CD4-positive, alpha-beta T cell treated with Interleukin-6 at 100 ng/mL for 8 hours (primary cell): ENCODE measurements at regions not wholly inside any gene's neighbourhood (a gene's known extent, or its start where the extent isn't known, plus 50 kb on each side); places are given as distances from the start of the nearest gene placed in this dataset.
"Not testable (repeated sequence)": the region's sequence is repeated elsewhere in the genome, so short reads cannot be mapped to it uniquely, and the experiment has no call there.

Experiments
- DNase-seq: peaks from one replicate; pipeline ENCODE4 v3.0.0-alpha.2; 2020; ENCODE audit warnings: mixed read lengths, low spot score

GRCh38 chr3:106881186-106881585 is 496.1 kb upstream of the CCDC54 start:
- no peak for DNase-seq

- no peak for DNase-seq
Measured at GRCh38 chr3:106882297-106882696, 494.9 kb upstream of the CCDC54 start.

GRCh38 chr3:106906074-106906473 is 471.2 kb upstream of the CCDC54 start:
- no peak for DNase-seq

GRCh38 chr3:106908181-106908938 is 468.9 kb upstream of the CCDC54 start:
- no peak for DNase-seq

GRCh38 chr3:106913111-106913698 is 464.0 kb upstream of the CCDC54 start:
- DNase-seq: no peak

GRCh38 chr3:106913966-106914365 is 463.3 kb upstream of the CCDC54 start:
- DNase-seq: no peak

- DNase-seq: no peak
Measured at GRCh38 chr3:106920609-106921008, 456.6 kb upstream of the CCDC54 start.

- DNase-seq: no peak
Measured at GRCh38 chr3:106929081-106929480, 448.2 kb upstream of the CCDC54 start.

GRCh38 chr3:106930086-106930485 is 447.2 kb upstream of the CCDC54 start:
- no peak for DNase-seq

- DNase-seq: no peak
Measured at GRCh38 chr3:106931904-106932303, 445.3 kb upstream of the CCDC54 start.

- no peak for DNase-seq
Measured at GRCh38 chr3:106936337-106936736, 440.9 kb upstream of the CCDC54 start.

GRCh38 chr3:106942051-106942450 is 435.2 kb upstream of the CCDC54 start:
- DNase-seq: no peak

GRCh38 chr3:106943071-106943470 is 434.2 kb upstream of the CCDC54 start:
- no peak for DNase-seq

GRCh38 chr3:106945435-106945834 is 431.8 kb upstream of the CCDC54 start:
- no peak for DNase-seq

- DNase-seq: no peak
Measured at GRCh38 chr3:106946866-106947265, 430.4 kb upstream of the CCDC54 start.

GRCh38 chr3:106957029-106957428 is 420.2 kb upstream of the CCDC54 start:
- no peak for DNase-seq

- no peak for DNase-seq
Measured at GRCh38 chr3:106962993-106963392, 414.2 kb upstream of the CCDC54 start.

- DNase-seq: no peak
Measured at GRCh38 chr3:106963442-106963841, 413.8 kb upstream of the CCDC54 start.

GRCh38 chr3:106965307-106965706 is 411.9 kb upstream of the CCDC54 start:
- no peak for DNase-seq

- no peak for DNase-seq
Measured at GRCh38 chr3:106969596-106969995, 407.6 kb upstream of the CCDC54 start.

- no peak for DNase-seq
Measured at GRCh38 chr3:106981392-106981791, 395.8 kb upstream of the CCDC54 start.

- DNase-seq: no peak
Measured at GRCh38 chr3:106985721-106986120, 391.5 kb upstream of the CCDC54 start.

- not testable (repeated sequence) for DNase-seq
Measured at GRCh38 chr3:106998841-106999682, 378.2 kb upstream of the CCDC54 start.
